ENCODE measurements at regions not wholly inside any gene's neighbourhood (a gene's known extent, or its start where the extent isn't known, plus 50 kb on each side); places are given as distances from the start of the nearest gene placed in this dataset.
"Not testable (repeated sequence)": the region's sequence is repeated elsewhere in the genome, so short reads cannot be mapped to it uniquely, and the experiment has no call there.

DNA sequence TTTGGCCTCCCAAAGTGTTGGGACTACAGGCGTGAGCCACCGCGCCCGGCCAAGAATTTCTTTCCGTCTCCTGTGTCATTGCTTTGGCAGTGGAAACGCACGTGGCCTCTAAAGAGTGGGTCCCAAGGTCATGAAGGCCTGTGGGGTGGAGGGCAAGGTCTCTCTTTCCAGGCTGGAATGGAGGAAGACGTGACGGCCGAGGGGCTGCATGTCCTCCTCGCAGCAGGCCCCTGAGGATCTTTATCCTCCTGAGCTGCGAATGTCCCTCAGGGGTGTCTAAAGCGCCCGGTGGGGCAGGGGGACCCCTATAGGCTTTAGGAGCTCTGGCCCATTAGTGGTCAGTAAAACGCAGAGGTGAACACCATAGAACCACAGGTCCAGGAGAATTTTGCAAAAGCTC is 118.5 kb downstream of the CCDC74A start:
- H3K4me3 Mint-ChIP-seq: peak overlapping the region in 1 of 2 donors; percentile 50
- H3K27ac Mint-ChIP-seq; ATAC-seq (replicated peaks in 1 of 2); H3K36me3 Mint-ChIP-seq (ENCODE audit: insufficient read depth in 2 of 2); DNase-seq; H3K9me3 Mint-ChIP-seq; H3K4me1 Mint-ChIP-seq (ENCODE audit: low read depth): not testable (repeated sequence)
- peaks cover 72% of the 10 kb centered on the region for H3K27me3 Mint-ChIP-seq (ENCODE audit: low read depth)

- Mint-ChIP-seq H3K4me3 (peak overlapping the region in 1 of 2 donors; percentile 50), H3K27me3 (ENCODE audit: low read depth) (peaks cover 69% of the 10 kb centered on the region), H3K4me1 (ENCODE audit: low read depth) (no peaks in the 10 kb centered on the region), H3K36me3 (ENCODE audit: insufficient read depth in 2 of 2) (no peaks in the 10 kb centered on the region), H3K9me3 (no peaks in the 10 kb centered on the region), H3K27ac (no peak overlapping the region)
- ATAC-seq (replicated peaks in 1 of 2): no peak
- DNase-seq: no peak
Measured at GRCh38 chr2:131646669-131647297, 119.1 kb downstream of the CCDC74A start.

GRCh38 chr2:131648565-131648964 is 120.9 kb downstream of the CCDC74A start:
- not testable (repeated sequence) for H3K4me3 Mint-ChIP-seq; DNase-seq; H3K9me3 Mint-ChIP-seq; H3K4me1 Mint-ChIP-seq (ENCODE audit: low read depth); ATAC-seq (replicated peaks in 1 of 2); H3K36me3 Mint-ChIP-seq (ENCODE audit: insufficient read depth in 2 of 2); H3K27ac Mint-ChIP-seq
- peaks cover 68% of the 10 kb centered on the region for H3K27me3 Mint-ChIP-seq (ENCODE audit: low read depth)

DNA sequence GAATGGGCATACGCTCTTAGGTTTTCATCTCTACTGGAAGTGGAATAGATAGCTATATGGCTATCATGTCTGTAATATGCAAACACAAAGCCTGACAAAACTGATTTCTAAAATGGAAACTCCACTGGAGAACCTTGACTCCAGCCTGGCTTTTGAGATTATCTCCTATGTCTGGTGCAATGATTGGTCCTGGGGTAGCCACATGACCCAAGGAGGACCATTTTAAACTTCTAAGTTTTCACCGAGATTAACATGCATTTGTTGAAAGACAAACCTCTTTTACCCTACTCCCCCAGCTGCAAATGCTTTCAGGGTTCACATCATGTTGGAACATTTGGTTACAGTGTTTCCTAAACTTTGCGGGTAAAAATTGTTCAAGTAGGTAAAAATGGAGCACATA is 124.6 kb downstream of the CCDC74A start:
- H3K9me3 Mint-ChIP-seq; DNase-seq; H3K4me3 Mint-ChIP-seq; H3K27ac Mint-ChIP-seq; H3K4me1 Mint-ChIP-seq (ENCODE audit: low read depth); ATAC-seq (replicated peaks in 1 of 2); H3K36me3 Mint-ChIP-seq (ENCODE audit: insufficient read depth in 2 of 2): not testable (repeated sequence)
- H3K27me3 Mint-ChIP-seq (ENCODE audit: low read depth): peaks cover 52% of the 10 kb centered on the region

DNA sequence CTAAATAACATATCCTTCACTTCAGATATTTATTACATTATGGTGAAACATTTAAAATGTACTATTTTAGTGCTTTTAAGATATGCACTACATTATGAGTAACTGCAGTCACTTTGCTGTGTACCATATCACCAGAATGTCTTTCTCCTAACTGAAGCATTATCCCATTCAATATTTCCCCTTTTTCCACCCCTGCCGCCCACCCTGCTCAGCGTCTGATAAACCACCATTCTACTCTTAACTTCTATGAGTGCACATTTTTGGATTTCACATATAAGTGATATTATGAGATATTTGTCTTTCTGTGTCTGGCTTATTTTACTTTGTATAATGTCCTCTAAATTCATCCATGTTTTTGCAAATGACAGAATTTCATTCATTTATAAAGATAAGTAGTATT is 126.4 kb downstream of the CCDC74A start:
- H3K36me3 Mint-ChIP-seq (ENCODE audit: insufficient read depth in 2 of 2); ATAC-seq (replicated peaks in 1 of 2); H3K27ac Mint-ChIP-seq; DNase-seq; H3K9me3 Mint-ChIP-seq; H3K4me1 Mint-ChIP-seq (ENCODE audit: low read depth); H3K4me3 Mint-ChIP-seq: not testable (repeated sequence)
- H3K27me3 Mint-ChIP-seq (ENCODE audit: low read depth): peaks cover 37% of the 10 kb centered on the region

DNA sequence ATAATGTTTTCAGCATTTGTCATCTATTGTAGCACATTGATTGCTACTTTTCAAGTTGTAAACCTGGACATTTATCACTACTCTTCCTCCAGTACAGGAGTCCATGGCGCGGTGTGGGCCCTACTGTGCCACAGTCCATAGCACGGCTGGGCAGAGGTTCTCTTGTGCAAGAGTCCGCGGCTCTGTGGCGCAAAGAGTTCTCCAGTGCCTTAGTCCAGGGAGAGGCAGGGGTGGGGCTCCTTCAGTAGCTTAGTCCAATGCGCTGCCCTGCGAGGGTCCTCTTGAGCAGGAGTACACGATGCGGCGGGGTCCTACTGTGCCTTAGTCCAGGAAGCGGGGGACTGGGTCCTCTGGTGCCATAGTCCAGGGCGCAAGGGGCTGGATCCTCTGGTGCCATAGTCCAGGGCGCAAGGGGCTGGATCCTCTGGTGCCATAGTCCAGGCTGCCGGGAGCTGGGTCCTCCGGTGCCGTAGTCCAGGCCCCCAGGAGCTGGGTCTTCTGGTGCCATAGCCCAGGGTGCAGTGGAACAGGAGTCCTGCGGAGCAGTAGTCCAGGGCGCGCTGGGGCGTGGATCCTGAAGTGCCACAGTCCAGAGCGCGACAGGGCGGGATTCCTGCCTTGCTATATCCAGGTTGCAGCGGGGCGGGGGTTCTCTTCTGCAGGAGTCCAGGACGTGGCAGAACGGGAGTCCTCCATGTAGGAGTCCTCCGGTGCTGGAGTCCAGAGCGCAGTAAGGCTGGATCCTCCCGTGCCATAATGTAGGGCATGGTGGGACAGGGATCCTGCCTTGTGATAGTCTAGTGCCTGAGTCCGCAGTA is 129.3 kb downstream of the CCDC74A start:
- H3K4me3 Mint-ChIP-seq: no peak overlapping the region
- H3K36me3 Mint-ChIP-seq (ENCODE audit: insufficient read depth in 2 of 2): no peaks in the 10 kb centered on the region
- H3K27me3 Mint-ChIP-seq (ENCODE audit: low read depth): peaks cover 25% of the 10 kb centered on the region
- H3K9me3 Mint-ChIP-seq: no peaks in the 10 kb centered on the region
- no peak for ATAC-seq (replicated peaks in 1 of 2)
- no peaks in the 10 kb centered on the region for H3K4me1 Mint-ChIP-seq (ENCODE audit: low read depth)
- no peak overlapping the region for H3K27ac Mint-ChIP-seq
- DNase-seq: no peak

GRCh38 chr2:131657895-131658768 is 130.4 kb downstream of the CCDC74A start:
- ATAC-seq (replicated peaks in 1 of 2) (no peak), DNase-seq (no peak)
- no peak overlapping the region for H3K27ac Mint-ChIP-seq
- H3K27me3 Mint-ChIP-seq (ENCODE audit: low read depth): peaks cover 23% of the 10 kb centered on the region
- no peaks in the 10 kb centered on the region for H3K9me3 Mint-ChIP-seq
- H3K36me3 Mint-ChIP-seq (ENCODE audit: insufficient read depth in 2 of 2): no peaks in the 10 kb centered on the region
- no peak overlapping the region for H3K4me3 Mint-ChIP-seq
- H3K4me1 Mint-ChIP-seq (ENCODE audit: low read depth): no peaks in the 10 kb centered on the region

GRCh38 chr2:131658769-131659131 is 131.1 kb downstream of the CCDC74A start:
- H3K4me1 Mint-ChIP-seq (ENCODE audit: low read depth): no peaks in the 10 kb centered on the region
- H3K36me3 Mint-ChIP-seq (ENCODE audit: insufficient read depth in 2 of 2): no peaks in the 10 kb centered on the region
- no peak overlapping the region for H3K4me3 Mint-ChIP-seq
- peaks cover 25% of the 10 kb centered on the region for H3K27me3 Mint-ChIP-seq (ENCODE audit: low read depth)
- no peaks in the 10 kb centered on the region for H3K9me3 Mint-ChIP-seq
- ATAC-seq (replicated peaks in 1 of 2) (no peak), DNase-seq (no peak)
- no peak overlapping the region for H3K27ac Mint-ChIP-seq

DNA sequence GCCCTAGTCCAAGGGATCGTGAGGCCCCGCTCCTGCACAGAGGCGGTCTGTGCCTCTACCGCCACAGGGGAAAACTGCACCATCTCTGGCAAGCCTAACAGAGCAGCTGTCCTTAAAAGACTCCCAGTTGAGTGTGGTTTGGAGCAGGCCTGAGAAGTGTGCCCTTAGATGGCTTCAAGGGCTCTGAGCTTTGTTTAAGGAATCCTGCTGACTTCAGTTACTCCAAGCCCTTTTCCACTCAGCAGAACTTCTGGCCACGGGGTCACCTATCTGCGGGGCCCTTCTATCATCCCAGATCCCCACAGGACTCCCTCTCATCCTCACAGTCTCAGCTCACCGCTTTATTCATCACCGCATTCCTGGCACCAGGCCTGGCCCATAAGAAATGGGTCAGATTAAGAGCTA is 131.5 kb downstream of the CCDC74A start:
- Mint-ChIP-seq H3K4me3 (no peak overlapping the region), H3K27ac (no peak overlapping the region), H3K4me1 (ENCODE audit: low read depth) (no peaks in the 10 kb centered on the region), H3K36me3 (ENCODE audit: insufficient read depth in 2 of 2) (no peaks in the 10 kb centered on the region), H3K27me3 (ENCODE audit: low read depth) (peaks cover 25% of the 10 kb centered on the region), H3K9me3 (no peaks in the 10 kb centered on the region)
- ATAC-seq (replicated peaks in 1 of 2): no peak
- DNase-seq: no peak

- not testable (repeated sequence) for H3K4me3 Mint-ChIP-seq; H3K9me3 Mint-ChIP-seq; H3K27ac Mint-ChIP-seq; DNase-seq; H3K4me1 Mint-ChIP-seq (ENCODE audit: low read depth); ATAC-seq (replicated peaks in 1 of 2); H3K36me3 Mint-ChIP-seq (ENCODE audit: insufficient read depth in 2 of 2)
- peaks cover 18% of the 10 kb centered on the region for H3K27me3 Mint-ChIP-seq (ENCODE audit: low read depth)
Measured at GRCh38 chr2:131661101-131661782, 133.6 kb downstream of the CCDC74A start.

DNA sequence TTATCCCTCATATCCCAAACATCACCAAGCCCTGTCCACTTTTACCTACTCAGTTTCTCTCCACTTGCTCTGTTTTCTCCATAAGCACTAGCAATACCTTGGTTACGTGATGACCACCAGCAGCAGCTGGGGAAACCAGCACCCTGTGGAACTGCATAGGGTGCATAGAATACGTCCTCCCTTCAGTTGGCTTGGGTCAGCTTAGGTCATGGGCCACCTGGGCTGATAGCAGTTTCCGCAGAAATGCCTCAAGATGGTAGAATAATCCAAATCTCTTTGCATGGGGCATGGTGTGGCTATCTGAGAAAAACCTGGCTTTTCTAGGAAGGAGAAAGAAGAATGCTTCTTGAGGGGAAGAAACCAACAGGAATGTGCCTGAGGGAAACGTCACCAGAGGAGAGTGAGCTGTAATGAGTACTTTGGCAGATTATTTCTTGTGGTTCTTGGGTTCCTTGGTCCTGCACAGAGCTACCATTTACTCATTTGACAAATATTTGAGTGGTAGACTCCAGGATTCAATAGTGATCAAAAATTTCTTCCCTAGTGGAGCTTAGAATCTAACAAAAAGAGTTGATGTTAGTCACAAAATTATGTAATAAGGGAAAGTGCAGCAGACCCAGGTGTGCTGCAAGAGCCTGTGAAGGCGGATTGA is 134.3 kb downstream of the CCDC74A start:
- H3K4me3 Mint-ChIP-seq; H3K36me3 Mint-ChIP-seq (ENCODE audit: insufficient read depth in 2 of 2); H3K9me3 Mint-ChIP-seq; H3K27ac Mint-ChIP-seq; ATAC-seq (replicated peaks in 1 of 2); H3K4me1 Mint-ChIP-seq (ENCODE audit: low read depth); DNase-seq: not testable (repeated sequence)
- peaks cover 18% of the 10 kb centered on the region for H3K27me3 Mint-ChIP-seq (ENCODE audit: low read depth)

- not testable (repeated sequence) for ATAC-seq (replicated peaks in 1 of 2); DNase-seq; H3K9me3 Mint-ChIP-seq; H3K4me1 Mint-ChIP-seq (ENCODE audit: low read depth); H3K27ac Mint-ChIP-seq; H3K4me3 Mint-ChIP-seq; H3K36me3 Mint-ChIP-seq (ENCODE audit: insufficient read depth in 2 of 2)
- H3K27me3 Mint-ChIP-seq (ENCODE audit: low read depth): peaks cover 18% of the 10 kb centered on the region
Measured at GRCh38 chr2:131663501-131663900, 135.8 kb downstream of the CCDC74A start.

Data from activated T-cell treated with anti-CD3 and anti-CD28 coated beads, Interleukin-2, amount 50 U/mL, for 72 hours (primary cell).